Activated CD4-positive, alpha-beta T cell treated with anti-CD3 and anti-CD28 coated beads, Interleukin-2, amount 10 ng/mL, durations not matched to agents 7 days and 5 days (primary cell): ENCODE measurements at regions not wholly inside any gene's neighbourhood (a gene's known extent, or its start where the extent isn't known, plus 50 kb on each side); places are given as distances from the start of the nearest gene placed in this dataset.

Source experiments
- CTCF ChIA-PET: fragments of 350-600 bp; sonication (Branson Sonifier 250); formaldehyde crosslinking; loops from one replicate; lab custom pipeline; 2021; ENCODE audit warnings: antibody characterized with exemption; lab: Charles Lee
- POLR2A ChIA-PET: fragments of 350-600 bp; sonication (Branson Sonifier 250); formaldehyde crosslinking; loops from one replicate; lab custom pipeline; 2021; ENCODE audit warnings: antibody characterized with exemption; lab: Charles Lee
- DNase-seq: peaks from one replicate; pipeline ENCODE4 v3.0.0-alpha.2; 2020
- H3K27ac Mint-ChIP-seq: one replicate; pipeline ENCODE4 v1.8.0; 2021; ENCODE audit warnings: mild to moderate bottlenecking, moderate library complexity, mixed read lengths
- H3K27me3 Mint-ChIP-seq: one replicate; pipeline ENCODE4 v1.8.0; 2021; ENCODE audit warnings: mixed read lengths
- H3K36me3 Mint-ChIP-seq: one replicate; pipeline ENCODE4 v1.8.0; 2021; ENCODE audit warnings: low read depth, mixed read lengths
- H3K4me1 Mint-ChIP-seq: one replicate; pipeline ENCODE4 v1.8.0; 2021; ENCODE audit warnings: mixed read lengths
- H3K4me3 Mint-ChIP-seq: one replicate; pipeline ENCODE4 v1.8.0; 2021; ENCODE audit warnings: mild to moderate bottlenecking, moderate library complexity, mixed read lengths
- H3K9me3 Mint-ChIP-seq: one replicate; pipeline ENCODE4 v1.8.0; 2021; ENCODE audit warnings: mixed read lengths

DNA sequence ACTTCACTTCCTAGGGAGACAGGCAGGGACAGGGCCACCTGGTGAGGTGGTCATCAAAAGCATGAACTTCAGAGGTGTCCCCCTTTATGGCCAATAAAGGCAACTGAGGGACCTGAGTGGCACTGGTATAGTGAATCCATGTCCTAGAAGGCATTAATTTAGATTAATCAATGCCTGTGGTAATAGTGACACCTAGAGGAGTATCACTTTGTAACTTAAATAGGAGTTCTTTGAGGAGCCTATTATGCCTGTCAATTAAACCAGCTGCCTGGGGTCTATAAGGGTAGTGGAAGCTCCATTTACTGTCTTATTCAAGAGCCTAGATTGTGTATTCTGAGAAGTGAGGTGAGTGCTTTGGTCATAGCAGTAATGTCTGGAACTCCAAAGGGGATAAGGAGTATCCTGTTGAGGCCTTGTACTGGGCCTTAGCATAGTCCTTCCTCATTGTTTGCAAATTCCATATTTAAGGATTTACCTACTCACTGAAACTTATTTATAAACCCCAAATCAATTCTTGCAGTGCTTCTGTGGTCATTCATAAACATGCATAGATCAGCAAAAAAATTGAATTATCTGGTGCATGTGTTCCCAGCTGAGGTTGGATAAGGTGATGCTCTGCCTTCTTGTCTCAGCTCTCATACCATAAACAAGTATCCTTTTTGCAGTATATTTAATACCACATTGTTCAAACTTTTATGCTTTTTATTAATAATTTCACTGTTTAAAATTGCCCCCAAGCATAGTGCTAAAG, 213.8 kb upstream of the RADX start:
- ChIA-PET CTCF (no interaction called here), POLR2A (no interaction called here)
- Mint-ChIP-seq H3K36me3 (no peaks in the 10 kb centered on the region), H3K4me3 (no peak overlapping the region), H3K9me3 (no peaks in the 10 kb centered on the region), H3K27me3 (no peaks in the 10 kb centered on the region), H3K4me1 (no peaks in the 10 kb centered on the region), H3K27ac (no peak overlapping the region)
- no peak for DNase-seq

DNA sequence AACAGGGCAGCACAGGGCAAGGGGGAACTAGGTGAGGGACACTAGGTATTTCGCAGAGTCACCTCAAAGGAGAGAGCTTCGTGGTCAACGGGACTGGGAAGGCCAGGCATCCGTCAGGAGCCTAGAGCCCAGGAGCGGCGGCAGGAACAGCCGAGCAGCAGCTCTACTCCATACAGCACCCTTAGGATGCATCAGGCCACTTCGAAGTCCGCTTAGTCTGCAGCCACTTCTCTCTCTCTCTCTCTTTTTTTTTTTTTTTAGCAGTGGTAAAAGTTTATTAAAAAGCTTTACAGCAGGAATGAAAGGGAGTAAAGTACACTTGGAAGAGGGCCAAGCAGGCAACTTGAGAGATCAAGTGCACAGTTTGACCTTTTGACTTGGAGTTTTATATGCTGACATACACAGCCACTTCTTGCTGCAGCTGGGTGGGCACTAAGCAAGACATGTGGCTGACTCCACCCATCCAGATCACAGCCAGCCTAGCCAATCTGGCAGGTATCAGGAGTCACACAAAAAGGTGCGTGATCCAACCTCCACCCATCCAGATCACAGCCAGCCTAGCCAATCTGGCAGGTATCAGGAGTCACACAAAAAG, 209.7 kb upstream of the RADX start:
- no peaks in the 10 kb centered on the region for H3K9me3 Mint-ChIP-seq

DNA sequence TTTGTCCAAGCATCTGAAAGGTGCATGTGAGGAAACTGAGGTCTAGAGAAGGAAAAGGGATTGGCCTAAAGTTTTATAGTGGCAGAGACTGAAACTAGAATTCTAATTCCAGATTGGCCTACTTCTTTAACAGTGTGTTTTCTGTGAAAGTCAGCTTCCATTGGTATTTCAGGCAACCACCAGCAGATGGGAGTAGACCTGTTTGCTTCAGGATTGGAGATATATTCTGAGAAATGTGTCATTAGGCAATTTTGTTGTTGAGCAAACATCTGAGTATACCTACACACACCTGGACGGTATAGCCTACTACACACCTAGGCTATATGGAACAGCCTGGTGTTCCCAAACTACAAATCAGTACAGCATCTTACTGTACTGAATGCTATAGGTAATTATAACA, 207.3 kb upstream of the RADX start:
- no peaks in the 10 kb centered on the region for H3K36me3 Mint-ChIP-seq
- H3K27ac Mint-ChIP-seq = no peak overlapping the region
- no peaks in the 10 kb centered on the region for H3K4me1 Mint-ChIP-seq
- POLR2A ChIA-PET = no interaction called here
- H3K9me3 Mint-ChIP-seq = no peaks in the 10 kb centered on the region
- CTCF ChIA-PET = no interaction called here
- no peak for DNase-seq
- no peaks in the 10 kb centered on the region for H3K27me3 Mint-ChIP-seq
- no peak overlapping the region for H3K4me3 Mint-ChIP-seq

More for the DNA sequence above, 209.7 kb upstream of the RADX start:
- Mint-ChIP-seq H3K27ac (no peak overlapping the region), H3K4me1 (no peaks in the 10 kb centered on the region), H3K4me3 (no peak overlapping the region), H3K36me3 (no peaks in the 10 kb centered on the region), H3K27me3 (no peaks in the 10 kb centered on the region)
- ChIA-PET CTCF (no interaction called here), POLR2A (no interaction called here)
- DNase-seq = no peak

DNA sequence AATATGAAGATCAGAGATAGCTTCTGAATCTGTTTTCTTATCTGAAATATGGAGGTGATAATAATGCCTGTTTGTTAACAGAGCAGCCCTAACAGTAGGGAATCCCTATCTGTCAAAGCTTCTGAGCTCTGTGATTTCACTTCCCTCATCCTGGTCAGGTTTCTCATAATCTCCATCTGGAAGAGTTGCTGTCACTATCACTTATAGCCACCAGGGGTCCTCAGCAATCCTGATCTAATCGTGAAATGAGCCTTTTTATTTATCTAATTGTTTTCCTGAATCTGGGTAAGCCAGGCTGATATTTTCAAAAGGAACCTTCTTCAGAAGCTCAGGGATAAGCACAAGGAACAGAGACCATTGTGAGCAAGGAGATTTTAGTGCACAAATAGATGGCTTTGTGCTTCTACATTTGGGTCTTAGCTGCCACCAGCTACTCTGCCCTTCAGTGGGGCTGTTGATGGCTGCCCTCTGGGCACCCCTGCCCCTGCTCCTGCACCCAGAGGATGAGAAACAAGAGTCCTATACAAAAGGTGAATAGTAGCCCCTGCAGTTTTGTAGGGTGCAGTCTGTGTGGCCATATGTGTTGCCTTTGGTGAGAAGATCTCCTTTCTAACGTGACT, 196.4 kb upstream of the RADX start:
- no peaks in the 10 kb centered on the region for H3K9me3 Mint-ChIP-seq
- CTCF ChIA-PET = no interaction called here

DNA sequence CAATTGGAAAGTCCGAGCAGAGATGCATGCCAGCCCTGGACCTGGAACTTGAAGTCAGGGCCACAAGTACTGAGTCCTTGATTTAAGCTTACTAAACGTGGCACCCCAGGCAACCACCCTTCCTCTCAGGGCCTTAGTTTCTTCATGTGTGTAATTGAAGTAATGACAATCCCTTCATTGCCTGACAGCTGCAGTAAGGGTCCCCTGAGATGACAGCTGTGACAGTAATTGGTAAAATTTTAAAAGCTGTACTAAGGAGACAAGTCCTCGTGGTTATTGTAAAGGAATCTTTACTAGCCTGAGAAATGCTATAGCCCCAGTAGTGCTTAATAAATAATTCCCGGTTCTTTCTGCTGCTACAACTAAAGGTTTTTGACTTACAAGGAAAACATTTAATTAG, 175.1 kb upstream of the RADX start:
- no peaks in the 10 kb centered on the region for H3K36me3 Mint-ChIP-seq
- CTCF ChIA-PET = no interaction called here

More for the DNA sequence above, 196.4 kb upstream of the RADX start:
- Mint-ChIP-seq H3K4me3 (no peak overlapping the region), H3K36me3 (no peaks in the 10 kb centered on the region), H3K27ac (no peak overlapping the region), H3K4me1 (no peaks in the 10 kb centered on the region), H3K27me3 (no peaks in the 10 kb centered on the region)
- POLR2A ChIA-PET = no interaction called here
- no peak for DNase-seq

DNA sequence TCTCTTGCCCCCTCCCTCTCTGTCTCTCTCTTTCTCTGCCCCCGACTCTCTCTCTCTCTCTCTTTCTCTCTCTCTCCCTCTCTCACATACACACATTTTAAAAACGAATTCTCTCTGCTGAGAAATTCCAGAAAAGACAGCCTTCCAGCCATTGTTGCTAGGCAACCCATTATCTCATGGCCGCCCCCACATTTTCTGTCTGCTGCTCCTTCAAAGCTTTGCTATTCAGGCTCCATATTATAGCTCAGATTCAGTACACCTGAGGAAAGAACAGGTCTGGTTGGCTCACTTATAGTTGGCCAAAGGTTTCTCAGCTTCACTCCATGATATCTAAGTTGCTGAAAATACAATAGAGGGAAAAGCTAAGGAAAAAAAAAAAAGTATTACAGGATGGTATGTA, 174.4 kb upstream of the RADX start:
- H3K27ac Mint-ChIP-seq = no peak overlapping the region
- H3K4me1 Mint-ChIP-seq = no peaks in the 10 kb centered on the region
- CTCF ChIA-PET = no interaction called here
- no peak overlapping the region for H3K4me3 Mint-ChIP-seq
- H3K9me3 Mint-ChIP-seq = no peaks in the 10 kb centered on the region
- DNase-seq = no peak
- POLR2A ChIA-PET = no interaction called here
- no peaks in the 10 kb centered on the region for H3K36me3 Mint-ChIP-seq
- H3K27me3 Mint-ChIP-seq = no peaks in the 10 kb centered on the region

More for the DNA sequence above, 175.1 kb upstream of the RADX start:
- Mint-ChIP-seq H3K4me1 (no peaks in the 10 kb centered on the region), H3K9me3 (no peaks in the 10 kb centered on the region), H3K4me3 (no peak overlapping the region), H3K27me3 (no peaks in the 10 kb centered on the region), H3K27ac (no peak overlapping the region)
- POLR2A ChIA-PET = no interaction called here
- DNase-seq = no peak

DNA sequence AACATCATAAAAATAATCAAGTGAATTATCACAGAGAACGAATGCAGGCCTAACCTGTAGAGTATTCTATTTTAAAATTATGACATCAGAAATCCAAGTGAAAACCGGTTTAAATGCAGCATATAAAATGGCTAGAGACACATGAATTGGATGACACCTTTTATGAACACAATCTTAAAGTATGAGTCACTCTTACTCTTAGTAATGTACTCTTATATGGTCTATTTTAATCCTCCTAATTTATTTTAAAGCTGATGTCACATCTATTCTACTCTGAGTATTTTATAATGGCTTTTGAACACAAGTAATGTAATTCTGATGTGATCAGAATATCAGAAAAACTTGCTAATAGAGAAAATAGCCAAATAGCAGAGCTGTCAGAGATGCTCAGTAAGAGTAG, 161.4 kb upstream of the RADX start:
- H3K4me1 Mint-ChIP-seq = no peaks in the 10 kb centered on the region
- H3K4me3 Mint-ChIP-seq = no peak overlapping the region
- ChIA-PET CTCF (no interaction called here), POLR2A (no interaction called here)
- DNase-seq = no peak
- H3K27ac Mint-ChIP-seq = no peak overlapping the region
- no peaks in the 10 kb centered on the region for H3K36me3 Mint-ChIP-seq
- H3K9me3 Mint-ChIP-seq = no peaks in the 10 kb centered on the region
- H3K27me3 Mint-ChIP-seq = peaks cover 3% of the 10 kb centered on the region

DNA sequence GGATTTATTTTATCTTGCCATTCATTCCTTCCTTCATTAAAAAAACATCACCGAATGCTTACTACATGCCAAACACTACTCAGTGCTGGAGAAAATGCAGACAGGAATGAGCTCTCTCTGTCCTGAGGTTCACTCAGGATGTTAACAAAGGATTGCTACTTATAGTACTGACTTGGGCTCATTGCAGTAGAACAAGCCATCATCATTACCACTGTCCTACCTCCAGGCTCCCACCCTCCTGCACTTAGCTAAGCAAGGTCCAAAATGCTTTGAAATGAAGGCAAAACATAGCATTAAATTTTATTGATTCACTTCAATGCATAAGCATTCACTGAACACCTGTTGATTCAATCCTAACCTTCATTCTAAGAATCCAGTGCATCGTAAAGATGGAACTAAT, 159.8 kb upstream of the RADX start:
- H3K4me1 Mint-ChIP-seq = no peaks in the 10 kb centered on the region
- DNase-seq = no peak
- no peak overlapping the region for H3K27ac Mint-ChIP-seq
- ChIA-PET CTCF (no interaction called here), POLR2A (no interaction called here)
- no peak overlapping the region for H3K4me3 Mint-ChIP-seq
- peaks cover 3% of the 10 kb centered on the region for H3K27me3 Mint-ChIP-seq
- no peaks in the 10 kb centered on the region for H3K9me3 Mint-ChIP-seq
- no peaks in the 10 kb centered on the region for H3K36me3 Mint-ChIP-seq

DNA sequence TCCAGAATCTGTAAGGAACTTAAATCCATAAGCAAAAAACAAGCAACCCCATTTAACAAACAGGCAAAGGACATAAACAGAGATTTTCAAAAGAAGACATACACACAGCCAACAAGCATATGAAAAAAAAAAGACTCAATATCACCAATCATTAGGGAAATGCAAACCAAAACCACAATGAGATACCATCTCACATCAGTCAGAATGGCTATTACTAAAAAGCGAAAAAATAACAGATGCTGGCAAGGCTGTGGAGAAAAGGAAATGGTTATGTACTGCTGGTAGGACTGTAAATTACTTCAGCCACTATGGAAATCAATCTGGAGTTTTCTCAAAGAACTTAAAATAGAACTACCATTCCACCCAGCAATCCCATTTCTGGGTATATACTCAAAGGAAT, 156.8 kb upstream of the RADX start:
- H3K4me3 Mint-ChIP-seq = no peak overlapping the region
- no peaks in the 10 kb centered on the region for H3K9me3 Mint-ChIP-seq
- no peaks in the 10 kb centered on the region for H3K36me3 Mint-ChIP-seq
- H3K27ac Mint-ChIP-seq = no peak overlapping the region
- POLR2A ChIA-PET = no interaction called here
- H3K27me3 Mint-ChIP-seq = peaks cover 3% of the 10 kb centered on the region
- DNase-seq = no peak
- no peaks in the 10 kb centered on the region for H3K4me1 Mint-ChIP-seq
- CTCF ChIA-PET = no interaction called here

DNA sequence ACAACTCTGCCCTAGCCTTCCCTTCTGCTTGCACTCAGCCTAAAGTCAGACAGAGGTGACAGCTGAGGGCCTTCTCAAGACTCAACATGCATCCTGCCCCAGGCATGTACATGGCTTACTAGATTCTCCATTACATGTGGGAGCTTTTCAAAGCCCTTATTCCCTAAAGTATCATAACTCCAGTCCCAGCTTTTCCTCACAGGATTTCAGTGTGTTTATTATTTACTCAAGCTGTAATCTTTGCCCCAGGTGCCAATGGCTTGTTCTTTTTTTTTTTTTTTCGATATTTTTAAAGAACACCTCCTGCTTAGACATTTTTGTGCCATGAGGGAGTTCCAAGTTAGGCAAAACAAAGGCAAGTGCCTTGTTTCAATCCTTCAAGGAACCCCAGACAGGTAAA, 154.0 kb upstream of the RADX start:
- H3K4me3 Mint-ChIP-seq = no peak overlapping the region
- CTCF ChIA-PET = interaction anchor here (0.6 to 1.6 kb wide), 2 partner anchors 23 to 151 kb away, joined by 3 to 6 read pairs; no protein-coding TSS in a partner anchor
- H3K9me3 Mint-ChIP-seq = no peaks in the 10 kb centered on the region
- POLR2A ChIA-PET = no interaction called here
- H3K27me3 Mint-ChIP-seq = peaks cover 3% of the 10 kb centered on the region
- H3K4me1 Mint-ChIP-seq = no peaks in the 10 kb centered on the region
- H3K27ac Mint-ChIP-seq = no peak overlapping the region
- H3K36me3 Mint-ChIP-seq = no peaks in the 10 kb centered on the region
- no peak for DNase-seq

DNA sequence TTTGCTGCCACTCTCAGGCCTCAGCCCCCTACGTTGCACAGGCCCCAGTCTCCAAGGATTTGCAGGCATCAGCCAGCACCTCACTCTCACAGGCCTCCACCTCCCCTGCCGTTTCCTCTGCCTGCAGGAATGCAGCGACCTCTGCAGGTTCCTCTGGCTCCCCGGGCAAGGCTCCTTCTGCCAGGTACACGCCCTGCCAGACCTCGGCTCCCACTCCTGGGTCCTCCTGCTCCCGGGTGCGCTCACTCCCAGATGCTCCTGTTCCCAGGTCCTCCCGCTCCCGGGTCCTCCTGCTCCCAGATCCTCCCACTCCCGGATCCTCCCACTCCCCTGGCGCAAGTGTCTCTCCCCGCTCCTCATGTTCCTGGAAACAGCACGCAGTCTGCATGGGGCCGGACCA, 144.4 kb upstream of the RADX start:
- POLR2A ChIA-PET = no interaction called here
- H3K36me3 Mint-ChIP-seq = no peaks in the 10 kb centered on the region
- no peaks in the 10 kb centered on the region for H3K9me3 Mint-ChIP-seq
- DNase-seq = no peak
- peaks cover 2% of the 10 kb centered on the region for H3K27me3 Mint-ChIP-seq
- no peaks in the 10 kb centered on the region for H3K4me1 Mint-ChIP-seq
- CTCF ChIA-PET = no interaction called here
- H3K4me3 Mint-ChIP-seq = no peak overlapping the region
- H3K27ac Mint-ChIP-seq = no peak overlapping the region

DNA sequence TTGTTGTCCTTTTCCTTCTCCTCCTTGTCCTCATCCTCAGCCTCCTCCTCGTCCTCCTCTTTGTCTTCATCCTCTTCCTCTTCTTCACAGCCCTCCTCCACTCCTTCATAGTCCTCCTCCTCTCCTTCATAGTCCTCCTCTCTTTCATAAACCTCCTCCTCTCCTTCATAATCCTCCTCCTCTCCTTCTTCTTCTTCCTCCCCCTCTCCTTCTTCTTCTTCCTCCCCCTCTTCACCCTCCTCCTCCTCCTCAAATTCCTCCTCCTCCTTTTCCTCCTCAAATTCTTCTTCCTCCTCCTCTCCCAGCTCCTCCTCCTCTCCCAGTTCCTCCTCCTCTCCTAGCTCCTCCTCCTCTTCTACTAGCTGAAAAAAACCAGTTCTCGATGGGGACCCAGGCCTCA, 143.8 kb upstream of the RADX start:
- ChIA-PET CTCF (no interaction called here), POLR2A (no interaction called here)
- H3K27me3 Mint-ChIP-seq = peaks cover 2% of the 10 kb centered on the region
- DNase-seq = no peak
- H3K9me3 Mint-ChIP-seq = no peaks in the 10 kb centered on the region
- H3K4me1 Mint-ChIP-seq = no peaks in the 10 kb centered on the region
- no peak overlapping the region for H3K4me3 Mint-ChIP-seq
- no peaks in the 10 kb centered on the region for H3K36me3 Mint-ChIP-seq
- no peak overlapping the region for H3K27ac Mint-ChIP-seq

DNA sequence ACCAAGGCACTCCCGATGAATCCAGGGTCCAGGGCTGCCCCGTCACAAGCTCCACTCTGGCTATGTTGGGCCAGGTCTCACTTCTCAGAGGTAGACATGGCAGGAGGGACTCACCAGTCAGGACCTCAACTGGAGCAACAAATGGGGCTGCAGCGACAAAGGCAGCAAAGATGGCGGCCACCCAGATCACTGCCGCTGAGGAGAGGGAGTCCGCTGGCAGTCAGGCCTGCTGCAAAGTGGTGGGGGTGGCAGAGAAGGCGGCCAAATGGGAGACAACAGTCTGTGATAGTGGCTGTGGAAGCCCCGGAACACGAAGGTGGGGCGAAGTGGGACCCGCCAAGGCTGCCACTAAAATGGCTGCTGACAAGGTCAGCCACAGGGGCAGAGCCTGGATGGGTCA, 143.3 kb upstream of the RADX start:
- no peaks in the 10 kb centered on the region for H3K9me3 Mint-ChIP-seq
- no peaks in the 10 kb centered on the region for H3K36me3 Mint-ChIP-seq
- POLR2A ChIA-PET = no interaction called here
- H3K4me3 Mint-ChIP-seq = no peak overlapping the region
- DNase-seq = no peak
- peaks cover 2% of the 10 kb centered on the region for H3K27me3 Mint-ChIP-seq
- H3K4me1 Mint-ChIP-seq = no peaks in the 10 kb centered on the region
- CTCF ChIA-PET = no interaction called here
- H3K27ac Mint-ChIP-seq = no peak overlapping the region
